ENCODE measurements at regions not wholly inside any gene's neighbourhood (a gene's known extent, or its start where the extent isn't known, plus 50 kb on each side); places are given as distances from the start of the nearest gene placed in this dataset.

GRCh38 chr14:22477569-22478194 lies 111.3 kb downstream of the DAD1 start:
- FAIRE-seq (no peak), DNase-seq (ENCODE audit: insufficient read length, low spot score) (no peak)
- no peak for TF ChIP-seq POLR2A (IDR thresholded peaks at IDR 0.05; ENCODE audit: low read depth, low read length)

DNA sequence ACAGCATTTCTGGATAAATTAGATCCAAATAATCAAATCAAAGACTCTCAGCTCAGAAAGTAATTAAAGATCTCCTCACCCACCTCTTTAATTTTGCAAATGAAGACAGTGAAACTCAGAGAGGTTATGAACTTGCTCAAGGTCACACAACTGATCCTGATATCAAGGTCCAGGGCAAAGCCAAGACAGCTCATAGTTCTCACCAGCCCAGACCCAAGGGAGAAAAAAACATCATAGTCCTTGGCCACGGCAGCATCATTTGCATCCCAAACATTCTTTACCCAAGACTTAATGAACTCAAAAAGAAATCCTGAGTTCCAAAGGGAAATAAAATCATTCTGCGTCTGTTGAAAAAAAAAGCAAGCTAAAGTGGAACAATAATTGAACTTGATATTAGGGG lies 112.1 kb downstream of the DAD1 start:
- FAIRE-seq: no peak
- no peak for DNase-seq (ENCODE audit: insufficient read length, low spot score)
- no peak for TF ChIP-seq POLR2A (IDR thresholded peaks at IDR 0.05; ENCODE audit: low read depth, low read length)

- no peak for DNase-seq (ENCODE audit: insufficient read length, low spot score)
- TF ChIP-seq POLR2A (IDR thresholded peaks at IDR 0.05; ENCODE audit: low read depth, low read length): no peak
- FAIRE-seq: no peak
These were observed 112.8 kb downstream of the DAD1 start for GRCh38 chr14:22476005-22476751.

DNA sequence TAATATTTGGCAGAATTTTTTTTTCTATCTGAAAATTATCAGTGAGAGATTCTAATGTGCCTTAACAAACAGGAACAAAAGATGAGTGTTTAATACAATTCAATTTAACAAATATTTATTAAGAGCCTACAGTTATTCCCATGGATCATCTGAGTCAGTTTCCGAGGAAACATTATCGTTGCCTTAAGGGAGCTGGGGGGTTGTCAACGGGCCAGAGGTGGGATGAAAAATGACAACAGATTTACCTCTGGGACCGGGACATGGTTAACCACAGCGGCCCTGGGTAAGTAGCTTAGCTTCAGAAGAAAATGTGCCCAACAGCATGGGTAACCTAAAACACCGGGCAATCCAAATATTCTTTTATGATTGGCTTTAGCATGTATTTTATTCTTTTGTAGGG lies 113.6 kb downstream of the DAD1 start:
- DNase-seq (ENCODE audit: insufficient read length, low spot score): no peak
- TF ChIP-seq POLR2A (IDR thresholded peaks at IDR 0.05; ENCODE audit: low read depth, low read length): no peak
- no peak for FAIRE-seq

GRCh38 chr14:22474730-22475351 lies 114.2 kb downstream of the DAD1 start:
- FAIRE-seq (no peak), DNase-seq (ENCODE audit: insufficient read length, low spot score) (no peak)
- TF ChIP-seq POLR2A (IDR thresholded peaks at IDR 0.05; ENCODE audit: low read depth, low read length): no peak

DNA sequence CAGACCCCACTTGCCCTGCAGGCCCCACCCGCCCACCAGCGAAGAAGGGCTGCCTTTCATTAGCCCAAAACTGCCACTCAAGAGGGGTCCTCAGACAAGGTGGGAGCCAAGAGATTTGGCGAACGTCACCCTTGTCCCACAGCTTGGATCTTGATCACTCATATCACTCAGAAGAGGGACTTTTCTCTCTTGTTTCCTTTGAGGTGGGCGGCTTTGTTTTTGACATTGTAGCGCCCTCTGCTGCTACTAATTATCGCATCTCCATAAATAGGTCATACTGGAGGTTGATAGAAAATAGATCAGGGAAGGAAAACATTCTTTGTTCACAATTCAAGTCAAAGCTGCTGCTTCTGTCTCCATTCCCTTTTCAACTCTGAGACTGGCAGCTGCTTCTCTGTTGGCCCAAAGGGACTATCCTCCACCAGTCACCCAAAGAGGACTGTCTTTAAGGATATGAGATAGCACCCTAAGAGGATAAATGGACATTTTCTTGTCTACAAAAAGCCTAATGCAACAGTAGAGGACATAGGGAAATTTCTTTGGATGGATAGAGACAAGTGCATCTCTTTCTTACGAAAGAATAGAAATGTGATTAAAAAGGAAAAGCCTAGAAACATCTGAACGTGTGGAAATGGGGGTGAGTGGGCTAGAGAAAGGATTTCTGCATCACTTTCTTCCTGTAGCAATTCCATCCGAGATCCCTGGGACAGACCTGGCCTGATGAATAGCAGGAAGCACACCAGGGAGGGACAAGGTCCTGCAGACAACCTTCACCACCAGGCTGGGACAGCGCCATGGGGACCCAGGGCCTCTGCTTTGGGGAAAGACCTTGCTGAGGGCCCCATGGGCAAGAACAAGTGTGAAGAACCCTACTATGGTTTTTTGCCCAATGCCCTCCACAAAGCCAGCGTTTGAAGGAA lies 115.8 kb downstream of the DAD1 start:
- DNase-seq (ENCODE audit: insufficient read length, low spot score): no peak
- no peak for TF ChIP-seq POLR2A (IDR thresholded peaks at IDR 0.05; ENCODE audit: low read depth, low read length)
- FAIRE-seq: no peak

- FAIRE-seq: no peak
- no peak for DNase-seq (ENCODE audit: insufficient read length, low spot score)
- no peak for TF ChIP-seq POLR2A (IDR thresholded peaks at IDR 0.05; ENCODE audit: low read depth, low read length)
These were observed 116.6 kb downstream of the DAD1 start for GRCh38 chr14:22472466-22472865.

- FAIRE-seq (no peak), DNase-seq (ENCODE audit: insufficient read length, low spot score) (no peak)
- no peak for TF ChIP-seq POLR2A (IDR thresholded peaks at IDR 0.05; ENCODE audit: low read depth, low read length)
These were observed 117.4 kb downstream of the DAD1 start for GRCh38 chr14:22471545-22472121.

DNA sequence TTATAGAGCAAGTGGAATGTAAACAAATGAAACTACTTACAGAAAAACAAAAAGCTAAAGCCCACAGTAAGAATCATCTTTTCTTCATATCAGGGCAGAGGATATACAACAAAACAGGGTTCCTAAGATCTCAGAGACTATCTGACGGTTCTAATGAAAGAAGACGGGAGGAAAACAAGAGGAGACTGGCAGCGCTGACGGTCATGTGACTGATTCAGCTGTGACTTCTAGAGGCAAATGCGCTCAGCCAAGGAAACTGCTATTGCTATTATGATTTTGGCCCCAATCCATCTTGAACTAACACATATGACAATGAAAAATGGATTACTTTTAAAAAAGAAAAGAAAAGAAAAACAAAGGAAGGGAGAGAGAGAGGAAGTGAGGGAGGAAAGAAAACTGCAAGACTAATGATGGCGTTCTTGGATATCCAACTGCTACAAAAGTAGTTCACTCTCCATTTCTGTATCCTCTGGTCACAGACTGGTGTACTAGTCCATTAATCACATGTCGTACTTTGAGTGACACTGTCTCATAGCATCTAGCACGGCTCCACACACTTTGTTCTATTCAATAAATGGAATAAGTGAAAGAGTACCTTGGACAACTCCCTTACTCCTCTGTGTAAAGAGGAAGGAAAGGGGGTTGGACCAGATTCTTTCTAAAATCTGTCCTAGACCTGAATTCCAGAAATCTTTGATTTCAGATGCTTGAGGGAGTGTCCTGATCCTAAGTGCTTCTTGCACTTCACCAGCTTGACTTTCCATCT lies 119.3 kb downstream of the DAD1 start:
- FAIRE-seq (no peak), DNase-seq (ENCODE audit: insufficient read length, low spot score) (no peak)
- TF ChIP-seq POLR2A (IDR thresholded peaks at IDR 0.05; ENCODE audit: low read depth, low read length): no peak

- FAIRE-seq (no peak), DNase-seq (ENCODE audit: insufficient read length, low spot score) (no peak)
- no peak for TF ChIP-seq POLR2A (IDR thresholded peaks at IDR 0.05; ENCODE audit: low read depth, low read length)
These were observed 120.2 kb downstream of the DAD1 start for GRCh38 chr14:22468830-22469229.

DNA sequence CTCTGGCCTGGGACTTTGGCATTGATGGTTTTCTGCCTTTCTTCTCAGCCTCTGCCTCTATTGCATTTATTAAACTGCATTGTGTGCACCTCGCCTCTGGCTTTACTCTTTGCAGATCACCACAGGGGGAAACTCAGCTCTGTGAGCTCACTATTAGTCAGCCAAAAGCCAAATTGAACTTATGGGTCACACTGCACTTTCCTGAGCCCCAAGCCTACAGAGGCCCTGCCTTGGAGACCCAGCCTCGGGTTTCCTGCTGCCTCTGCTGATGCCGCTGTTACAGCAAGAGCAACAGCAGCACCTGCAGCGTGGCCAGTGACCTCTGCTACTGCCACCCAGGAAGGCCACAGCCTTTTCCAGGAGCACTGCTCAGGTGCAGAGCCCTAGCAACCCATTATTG lies 122.5 kb downstream of the DAD1 start:
- DNase-seq (ENCODE audit: insufficient read length, low spot score) (peak; percentile 18), FAIRE-seq (peak; percentile 84)
- no peak for TF ChIP-seq POLR2A (IDR thresholded peaks at IDR 0.05; ENCODE audit: low read depth, low read length)

- DNase-seq (ENCODE audit: insufficient read length, low spot score) (no peak), FAIRE-seq (no peak)
- TF ChIP-seq POLR2A (IDR thresholded peaks at IDR 0.05; ENCODE audit: low read depth, low read length): no peak
These were observed 123.7 kb downstream of the DAD1 start for GRCh38 chr14:22465201-22465840.
